ENCODE measurements at regions not wholly inside any gene's neighbourhood (a gene's known extent, or its start where the extent isn't known, plus 50 kb on each side); places are given as distances from the start of the nearest gene placed in this dataset.

DNA sequence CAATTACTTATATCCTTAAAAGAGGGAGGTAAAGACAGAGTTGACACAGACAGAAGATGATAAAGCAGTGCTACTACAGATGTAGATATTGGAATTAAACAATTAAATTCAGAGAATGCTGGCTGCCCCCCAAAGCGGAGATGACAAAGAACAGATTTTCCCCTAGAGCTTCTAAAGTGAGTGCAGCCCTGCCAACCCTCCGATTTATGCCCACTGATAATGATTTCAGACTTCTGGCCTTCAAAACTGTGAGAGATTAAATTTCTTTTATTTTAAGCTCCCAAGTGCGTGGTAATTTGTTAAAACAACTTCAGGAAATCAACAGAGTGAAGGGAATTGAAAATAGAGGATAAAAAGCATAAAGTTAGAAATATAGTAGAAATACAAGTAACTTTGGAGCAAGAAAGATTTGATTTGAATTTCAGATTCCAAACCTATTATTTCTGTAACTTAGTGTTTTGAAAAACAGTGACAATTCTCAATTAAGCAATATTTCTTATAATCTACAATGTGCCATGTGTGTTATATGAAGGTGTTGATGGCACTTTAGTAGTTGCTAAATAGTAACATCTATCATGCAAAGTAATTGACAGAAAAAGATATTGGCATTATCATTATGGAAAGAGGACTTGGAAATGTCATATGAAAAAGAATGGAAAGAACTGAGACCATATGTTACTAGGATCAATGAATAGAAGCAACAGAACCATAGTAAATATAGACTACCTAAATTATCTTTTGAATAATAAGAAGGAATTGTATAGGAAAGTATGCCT lies 946.4 kb upstream of the PTPRD start:
- in situ Hi-C loops (cut with MboI; ENCODE audit: low pct_unique_long_range_greater_than_20kb, low sequenced_read_pairs, unreplicated experiment): no loop called here
- TF ChIP-seq, protein P1, sequence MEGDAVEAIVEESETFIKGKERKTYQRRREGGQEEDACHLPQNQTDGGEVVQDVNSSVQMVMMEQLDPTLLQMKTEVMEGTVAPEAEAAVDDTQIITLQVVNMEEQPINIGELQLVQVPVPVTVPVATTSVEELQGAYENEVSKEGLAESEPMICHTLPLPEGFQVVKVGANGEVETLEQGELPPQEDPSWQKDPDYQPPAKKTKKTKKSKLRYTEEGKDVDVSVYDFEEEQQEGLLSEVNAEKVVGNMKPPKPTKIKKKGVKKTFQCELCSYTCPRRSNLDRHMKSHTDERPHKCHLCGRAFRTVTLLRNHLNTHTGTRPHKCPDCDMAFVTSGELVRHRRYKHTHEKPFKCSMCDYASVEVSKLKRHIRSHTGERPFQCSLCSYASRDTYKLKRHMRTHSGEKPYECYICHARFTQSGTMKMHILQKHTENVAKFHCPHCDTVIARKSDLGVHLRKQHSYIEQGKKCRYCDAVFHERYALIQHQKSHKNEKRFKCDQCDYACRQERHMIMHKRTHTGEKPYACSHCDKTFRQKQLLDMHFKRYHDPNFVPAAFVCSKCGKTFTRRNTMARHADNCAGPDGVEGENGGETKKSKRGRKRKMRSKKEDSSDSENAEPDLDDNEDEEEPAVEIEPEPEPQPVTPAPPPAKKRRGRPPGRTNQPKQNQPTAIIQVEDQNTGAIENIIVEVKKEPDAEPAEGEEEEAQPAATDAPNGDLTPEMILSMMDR (IDR thresholded peaks at IDR 0.05; ENCODE audit: extremely low read depth, insufficient read depth, missing control alignments): no peak
- no peak for DNase-seq (ENCODE audit: low spot score)

DNA sequence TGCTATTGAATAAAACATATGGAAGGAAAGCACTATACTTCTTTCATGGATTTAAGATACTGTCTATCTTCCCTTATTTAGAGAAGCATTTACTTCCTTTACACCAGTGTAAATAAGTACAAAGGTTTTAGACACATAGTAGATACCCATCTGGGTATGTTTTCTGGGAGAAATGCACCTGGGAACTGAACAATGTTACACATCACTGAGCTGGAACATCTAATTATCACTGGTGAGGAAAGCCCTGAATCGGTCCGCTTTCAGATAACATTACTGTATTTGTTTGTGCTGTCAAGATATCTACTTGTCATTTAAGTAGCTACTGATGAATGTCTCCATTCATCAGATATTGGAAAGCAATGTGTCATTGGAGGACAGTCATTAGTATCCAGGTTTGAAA lies 964.7 kb upstream of the PTPRD start:
- no peak for DNase-seq (ENCODE audit: low spot score)

DNA sequence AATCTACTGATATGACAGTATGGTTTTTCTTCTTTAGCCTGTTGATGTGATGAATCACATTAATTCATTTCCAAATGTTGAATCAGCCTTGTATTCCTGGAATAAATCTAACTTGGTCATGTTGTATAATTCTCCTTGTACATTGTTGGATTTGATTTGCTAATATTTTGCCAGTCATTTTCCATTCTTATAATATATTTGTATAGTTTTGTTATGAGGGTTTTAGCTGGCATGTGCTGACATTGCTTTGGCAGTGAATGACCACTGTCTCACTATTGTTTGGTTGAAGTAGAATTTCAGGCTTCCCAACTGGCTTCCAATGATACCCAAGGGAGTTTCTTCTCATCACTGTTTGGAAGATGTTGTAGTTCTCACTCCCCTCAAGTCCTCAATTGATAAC lies 983.0 kb upstream of the PTPRD start:
- TF ChIP-seq, protein P1 (IDR thresholded peaks at IDR 0.05; ENCODE audit: extremely low read depth, insufficient read depth, missing control alignments): no peak
- in situ Hi-C loops (cut with MboI; ENCODE audit: low pct_unique_long_range_greater_than_20kb, low sequenced_read_pairs, unreplicated experiment): no loop called here
- DNase-seq (ENCODE audit: low spot score): no peak

More for the DNA sequence above, 964.7 kb upstream of the PTPRD start:
- in situ Hi-C loops (cut with MboI; ENCODE audit: low pct_unique_long_range_greater_than_20kb, low sequenced_read_pairs, unreplicated experiment): no loop called here
- TF ChIP-seq, protein P1 (IDR thresholded peaks at IDR 0.05; ENCODE audit: extremely low read depth, insufficient read depth, missing control alignments): no peak

DNA sequence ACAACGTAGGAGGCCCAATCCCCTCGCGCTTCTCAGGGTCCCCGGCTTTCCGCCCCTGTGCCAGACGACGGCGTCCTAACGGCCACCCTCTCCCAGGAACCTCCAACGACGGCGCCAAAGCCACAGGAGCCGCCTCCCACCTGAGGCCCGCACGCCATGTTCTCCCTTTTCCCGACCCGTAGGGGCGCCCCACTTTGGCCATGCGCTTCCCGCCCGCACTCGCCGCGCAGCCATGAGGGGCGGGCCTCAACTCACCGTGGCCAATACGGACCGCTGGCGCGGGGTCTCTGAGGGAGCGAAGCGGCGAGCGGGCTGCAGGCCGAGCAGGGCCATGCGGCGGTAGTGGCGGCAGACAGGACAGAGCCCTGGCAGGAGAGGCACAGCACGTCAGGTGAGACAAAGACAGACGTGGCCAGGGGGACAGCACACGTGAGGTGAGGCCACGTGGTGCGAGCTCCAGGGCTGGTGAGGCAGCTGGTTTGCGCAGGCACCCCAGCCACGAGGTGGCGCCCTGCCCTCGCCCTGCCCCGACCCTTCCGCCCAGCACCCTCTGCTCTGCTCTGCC lies 1005.5 kb upstream of the PTPRD start:
- TF ChIP-seq, protein P1 (IDR thresholded peaks at IDR 0.05; ENCODE audit: extremely low read depth, insufficient read depth, missing control alignments): peak; percentile 22
- in situ Hi-C loops (cut with MboI; ENCODE audit: low pct_unique_long_range_greater_than_20kb, low sequenced_read_pairs, unreplicated experiment): no loop called here
- DNase-seq (ENCODE audit: low spot score): no peak

DNA sequence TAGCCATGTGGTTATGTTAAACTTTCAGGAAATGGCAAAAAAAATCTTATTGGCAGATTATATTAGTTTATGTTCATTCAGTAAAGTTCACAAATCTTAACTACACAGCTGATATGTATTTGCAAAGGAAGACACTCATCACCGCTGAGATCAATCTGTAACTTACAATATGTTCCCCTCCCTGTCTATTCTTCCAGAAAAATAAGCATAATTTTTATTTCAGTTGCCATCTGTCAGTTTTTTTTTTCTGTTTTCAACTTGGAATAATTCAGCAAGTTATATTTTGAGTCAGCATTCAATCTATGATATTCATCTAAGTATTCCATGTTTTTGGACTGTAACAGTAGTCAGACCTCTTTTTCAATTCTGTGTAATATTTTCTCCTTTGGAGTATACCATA lies 1019.9 kb upstream of the PTPRD start:
- DNase-seq (ENCODE audit: low spot score): no peak
- in situ Hi-C loops (cut with MboI; ENCODE audit: low pct_unique_long_range_greater_than_20kb, low sequenced_read_pairs, unreplicated experiment): no loop called here
- TF ChIP-seq, protein P1 (IDR thresholded peaks at IDR 0.05; ENCODE audit: extremely low read depth, insufficient read depth, missing control alignments): no peak

DNA sequence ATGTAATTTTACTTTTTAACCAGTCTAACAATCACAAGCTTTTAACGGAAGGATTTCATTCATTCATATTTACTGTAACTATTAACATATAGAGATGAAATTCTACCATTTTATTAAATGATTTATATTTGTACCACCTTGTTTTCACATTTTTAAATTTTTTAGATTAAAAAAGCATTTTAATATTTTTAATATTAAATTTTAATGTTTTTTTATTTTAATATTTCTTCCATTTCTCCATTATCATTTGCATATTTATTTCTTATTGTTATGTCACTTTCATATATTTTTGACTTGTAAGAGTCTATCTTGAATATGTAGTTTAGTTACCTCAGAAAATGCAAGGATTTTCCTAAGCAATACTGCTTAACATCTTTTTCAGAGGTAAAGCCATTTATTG lies 1034.0 kb upstream of the PTPRD start:
- TF ChIP-seq, protein P1 (IDR thresholded peaks at IDR 0.05; ENCODE audit: extremely low read depth, insufficient read depth, missing control alignments): no peak
- DNase-seq (ENCODE audit: low spot score): no peak
- in situ Hi-C loops (cut with MboI; ENCODE audit: low pct_unique_long_range_greater_than_20kb, low sequenced_read_pairs, unreplicated experiment): no loop called here

Data from GM13977 (cell line).